Spinal cord (tissue), 9 donors: ENCODE measurements at regions not wholly inside any gene's neighbourhood (a gene's known extent, or its start where the extent isn't known, plus 50 kb on each side); places are given as distances from the start of the nearest gene placed in this dataset.
"Not testable (repeated sequence)": the region's sequence is repeated elsewhere in the genome, so short reads cannot be mapped to it uniquely, and the experiment has no call there.

Experiments used
- DNase-seq, 6 donors: peaks; one replicate each; pipeline versions ENCODE4 v3.0.0 to v3.0.0-alpha.2; 2013 to 2015; ENCODE audit warnings: low spot score in 6 of 6, low read depth in 4 of 6
- H3K27ac ChIP-seq: one replicate; pipeline ENCODE4 v1.5.1; 2013; ENCODE audit warnings: low read depth, low read length, control low read depth
- H3K27me3 ChIP-seq: one replicate; pipeline ENCODE4 v1.6.1; 2013; ENCODE audit warnings: low read length; ENCODE audit not compliant: control insufficient read depth, insufficient read depth
- H3K36me3 ChIP-seq: one replicate; pipeline ENCODE4 v1.6.1; 2013; ENCODE audit warnings: low read length; ENCODE audit not compliant: control insufficient read depth, insufficient read depth
- H3K4me1 ChIP-seq: one replicate; pipeline ENCODE4 v1.6.1; 2013; ENCODE audit warnings: low read length; ENCODE audit not compliant: control insufficient read depth, insufficient read depth
- H3K4me3 ChIP-seq: one replicate; pipeline ENCODE4 v1.5.1; 2013; ENCODE audit warnings: low read depth, low read length, control low read depth
- H3K9me3 ChIP-seq: one replicate; pipeline ENCODE4 v1.6.1; 2013; ENCODE audit warnings: low read length; ENCODE audit not compliant: control insufficient read depth, insufficient read depth
- WGBS: methylation state at CpG from one replicate; pipeline ENCODE4 v1.1.5; 2013; ENCODE audit warnings: missing lambda C conversion rate; ENCODE audit not compliant: insufficient coverage; 5-methylcytosine and 5-hydroxymethylcytosine counted together
- donor health status: healthy.

- no CpG with 5 or more reads among the region's 2 CpGs for WGBS
These were observed 213.6 kb downstream of the DAD1 start for GRCh38 chr14:22375321-22375930.

DNA sequence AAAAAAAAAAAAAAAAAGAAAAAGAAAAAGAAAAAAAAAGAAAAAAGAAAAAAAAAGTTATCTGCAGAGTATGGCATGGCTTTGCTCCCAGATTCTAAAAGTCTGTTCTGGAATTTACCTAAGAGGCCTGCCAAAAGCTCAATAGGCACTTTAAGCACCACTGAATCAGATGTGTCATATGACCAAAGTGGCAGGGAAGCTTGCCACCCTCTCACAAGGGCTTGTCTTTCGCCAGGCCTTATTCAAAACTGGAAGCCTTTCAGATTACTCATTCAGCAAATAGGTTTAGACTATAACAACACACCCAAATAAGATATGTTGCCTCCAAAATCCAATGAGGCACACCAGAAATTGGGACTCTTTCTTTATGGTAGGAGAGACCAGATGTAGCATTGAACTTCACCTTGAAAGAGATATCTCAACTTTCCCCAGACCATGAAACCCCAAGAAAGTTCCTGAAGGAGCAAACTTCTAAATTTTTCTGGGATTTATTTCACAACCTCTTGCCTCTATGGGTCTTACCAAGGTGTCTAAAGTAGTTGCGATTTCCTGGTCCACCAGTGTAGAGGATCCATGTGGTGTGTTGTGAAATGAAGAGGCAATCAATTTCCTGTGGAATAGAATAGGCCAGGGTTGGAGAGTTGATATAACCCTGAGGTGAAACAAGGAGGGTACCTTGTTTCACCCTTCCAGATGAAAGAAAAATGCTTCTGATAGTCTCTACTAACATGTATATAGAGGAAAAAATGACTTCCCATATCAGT is 218.8 kb downstream of the DAD1 start:
- Histone ChIP-seq H3K4me3 (no peak overlapping the region), H3K27me3 (no peaks in the 10 kb centered on the region), H3K27ac (no peak overlapping the region), H3K4me1 (no peaks in the 10 kb centered on the region), H3K36me3 (no peaks in the 10 kb centered on the region), H3K9me3 (no peaks in the 10 kb centered on the region)
- peak in 1 of 6 donors; percentile 44 for DNase-seq
- 100% methylated on average over 1 of the region's 2 CpGs for whole genome bisulfite sequencing

More at GRCh38 chr14:22375321-22375930, 213.6 kb downstream of the DAD1 start:
- H3K4me1 ChIP-seq, result no peaks in the 10 kb centered on the region
- H3K9me3 ChIP-seq, result no peaks in the 10 kb centered on the region
- H3K4me3 ChIP-seq, result no peak overlapping the region
- H3K36me3 ChIP-seq, result no peaks in the 10 kb centered on the region
- H3K27me3 ChIP-seq, result no peaks in the 10 kb centered on the region
- H3K27ac ChIP-seq, result no peak overlapping the region
- peak in 3 of 6 donors; percentile 26 to 87 (median 73) for DNase-seq

- no peaks in the 10 kb centered on the region for H3K4me1 ChIP-seq
- H3K27ac ChIP-seq, result no peak overlapping the region
- H3K36me3 ChIP-seq, result no peaks in the 10 kb centered on the region
- H3K4me3 ChIP-seq, result no peak overlapping the region
- DNase-seq, result no peak
- H3K27me3 ChIP-seq, result no peaks in the 10 kb centered on the region
- H3K9me3 ChIP-seq, result no peaks in the 10 kb centered on the region
These were observed 230.3 kb downstream of the DAD1 start for GRCh38 chr14:22358726-22359125.

- not testable (repeated sequence) for DNase-seq, H3K27me3 ChIP-seq, H3K4me3 ChIP-seq, H3K9me3 ChIP-seq, H3K27ac ChIP-seq, H3K4me1 ChIP-seq, H3K36me3 ChIP-seq
- WGBS, result 85% methylated on average over 4 of the region's 4 CpGs
These were observed 239.7 kb downstream of the DAD1 start for GRCh38 chr14:22349281-22349680.

DNA sequence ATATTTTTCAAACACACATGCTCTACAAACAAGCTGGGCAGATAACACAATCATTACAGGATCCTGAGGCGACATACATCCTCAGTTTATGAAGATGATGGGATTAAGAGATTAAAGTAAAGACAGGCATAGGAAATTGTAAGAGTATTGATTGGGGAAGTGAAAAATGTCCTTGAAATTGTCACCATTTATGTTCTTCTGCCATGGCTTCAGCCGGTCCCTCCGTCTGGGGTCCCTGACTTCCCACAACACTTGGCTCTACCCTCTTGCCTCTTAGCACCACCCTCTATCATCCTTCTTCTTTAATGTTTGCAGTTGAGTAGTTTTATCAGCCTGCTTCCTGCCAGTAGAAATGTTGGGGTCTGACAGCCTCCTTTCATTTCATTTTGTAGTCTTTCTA is 244.4 kb downstream of the DAD1 start:
- DNase-seq, result no peak
- Histone ChIP-seq H3K4me1 (no peaks in the 10 kb centered on the region), H3K4me3 (no peak overlapping the region), H3K9me3 (no peaks in the 10 kb centered on the region), H3K27me3 (no peaks in the 10 kb centered on the region), H3K27ac (no peak overlapping the region), H3K36me3 (no peaks in the 10 kb centered on the region)
- WGBS, result no CpG with 5 or more reads among the region's 3 CpGs

GRCh38 chr14:22344209-22344608 is 244.8 kb downstream of the DAD1 start:
- DNase-seq, H3K4me3 ChIP-seq, H3K4me1 ChIP-seq, H3K36me3 ChIP-seq, H3K27ac ChIP-seq, H3K27me3 ChIP-seq, H3K9me3 ChIP-seq: not testable (repeated sequence)
- 85% methylated on average over 3 of the region's 4 CpGs for WGBS

DNA sequence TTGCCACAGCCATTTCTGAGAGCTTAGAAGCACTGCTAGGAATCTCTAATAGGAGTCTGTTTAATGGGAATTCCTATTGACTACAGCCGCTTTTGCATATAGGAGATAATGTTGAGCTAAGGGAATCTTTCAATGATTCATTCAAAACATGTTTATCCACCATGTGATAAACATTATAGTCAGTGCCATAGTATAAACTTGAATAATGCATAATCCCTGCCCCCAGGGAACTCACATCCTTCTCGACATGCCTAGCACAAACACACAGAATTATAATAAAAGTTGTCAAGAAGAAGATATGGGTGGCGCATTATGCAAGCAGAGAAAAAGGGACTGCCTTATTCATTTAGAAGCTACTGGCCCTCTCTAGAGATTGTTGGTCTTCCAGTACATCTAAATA is 248.0 kb downstream of the DAD1 start:
- no CpG with 5 or more reads among the region's 3 CpGs for WGBS
- H3K9me3 ChIP-seq, result no peaks in the 10 kb centered on the region
- no peak overlapping the region for H3K4me3 ChIP-seq
- peak in 1 of 6 donors; percentile 61 for DNase-seq
- H3K36me3 ChIP-seq, result no peaks in the 10 kb centered on the region
- H3K27me3 ChIP-seq, result no peaks in the 10 kb centered on the region
- no peak overlapping the region for H3K27ac ChIP-seq
- H3K4me1 ChIP-seq, result peaks cover 3% of the 10 kb centered on the region

DNA sequence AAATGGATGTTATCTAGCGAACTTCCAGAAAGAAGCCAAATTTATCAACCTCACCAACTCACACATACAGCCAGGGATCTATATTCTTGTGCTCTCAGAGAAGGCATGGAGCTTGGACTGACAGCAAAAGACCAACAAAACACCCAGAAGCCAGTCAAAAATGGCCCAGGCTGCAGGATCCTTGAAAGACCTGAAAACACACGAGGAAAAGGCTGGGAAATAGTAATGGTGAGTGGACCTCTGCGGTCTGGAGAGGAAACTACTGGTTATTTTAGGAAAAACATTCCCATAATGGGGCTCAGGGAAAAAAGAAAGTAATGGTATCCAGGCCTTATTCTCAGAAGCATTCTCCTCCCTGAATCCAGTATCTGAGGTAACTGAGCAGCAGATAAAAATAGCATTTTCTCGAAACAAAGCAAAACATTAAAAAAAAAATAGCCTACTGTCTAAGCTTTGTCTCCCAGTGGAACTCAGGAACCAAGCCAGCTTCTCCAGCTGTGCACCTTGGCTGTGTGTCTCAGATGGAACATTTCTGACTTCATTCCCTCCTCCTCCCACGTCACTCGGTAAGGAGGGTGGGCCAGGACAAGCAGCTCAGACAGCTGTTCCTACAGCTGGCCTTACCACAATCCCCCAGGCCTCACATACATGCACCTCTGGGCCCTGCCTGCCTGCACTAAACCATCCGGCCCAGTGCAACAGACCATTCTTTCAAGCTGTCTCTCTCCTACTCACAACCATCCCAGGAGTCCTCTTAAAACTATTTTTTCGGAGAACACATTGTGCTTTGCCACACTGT is 249.9 kb downstream of the DAD1 start:
- DNase-seq, result peak in 4 of 6 donors; percentile 35 to 88 (median 74)
- peak overlapping the region; percentile 75 for H3K27ac ChIP-seq
- H3K27me3 ChIP-seq, result no peaks in the 10 kb centered on the region
- 51% methylated on average over 5 of the region's 8 CpGs for WGBS
- H3K4me1 ChIP-seq, result peaks cover 3% of the 10 kb centered on the region
- no peak overlapping the region for H3K4me3 ChIP-seq
- H3K36me3 ChIP-seq, result no peaks in the 10 kb centered on the region
- H3K9me3 ChIP-seq, result no peaks in the 10 kb centered on the region

DNA sequence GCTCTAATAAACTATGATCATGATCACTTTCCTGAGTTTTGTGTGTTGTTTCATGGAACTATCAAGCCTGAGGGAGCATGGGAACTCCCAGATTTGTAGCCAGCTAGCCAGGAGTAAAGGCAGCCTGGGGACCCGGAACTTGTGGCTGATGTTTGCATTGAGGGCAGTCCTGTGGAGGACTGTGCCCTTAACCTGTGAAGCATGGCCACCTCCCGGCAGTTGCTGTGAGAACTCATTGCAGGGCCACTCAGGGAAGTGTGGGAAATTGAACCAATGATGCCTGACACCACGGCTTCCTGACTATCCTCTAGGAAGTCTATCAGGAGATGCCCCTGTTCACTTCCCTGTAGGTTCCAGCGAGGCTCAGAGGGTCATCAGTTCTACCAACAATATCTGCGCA is 250.6 kb downstream of the DAD1 start:
- H3K27ac ChIP-seq, result peak overlapping the region; percentile 75
- no peaks in the 10 kb centered on the region for H3K36me3 ChIP-seq
- whole genome bisulfite sequencing, result 94% methylated on average over 3 of the region's 5 CpGs
- no peaks in the 10 kb centered on the region for H3K9me3 ChIP-seq
- no peaks in the 10 kb centered on the region for H3K27me3 ChIP-seq
- H3K4me3 ChIP-seq, result no peak overlapping the region
- DNase-seq, result no peak
- peaks cover 3% of the 10 kb centered on the region for H3K4me1 ChIP-seq
